Trophoblast cell (in vitro differentiated cells and primary cell): ENCODE measurements at regions not wholly inside any gene's neighbourhood (a gene's known extent, or its start where the extent isn't known, plus 50 kb on each side); places are given as distances from the start of the nearest gene placed in this dataset.

Source experiments
- DNase-seq, 2 donors: peaks; one replicate each; pipeline ENCODE4 v3.0.0-alpha.2; 2016
- H2AFZ ChIP-seq: 2 replicates; pipeline ENCODE4 v1.6.1; 2013; ENCODE audit warnings: low read length, moderate library complexity, mild to moderate bottlenecking; ENCODE audit not compliant: insufficient read depth, poor library complexity
- H2AK5ac ChIP-seq: 2 replicates; pipeline ENCODE4 v1.6.1; 2013; ENCODE audit warnings: mild to moderate bottlenecking, low read length
- H2BK120ac ChIP-seq: 2 replicates; pipeline ENCODE4 v1.6.1; 2013; ENCODE audit warnings: low read length, mild to moderate bottlenecking, moderate library complexity; ENCODE audit not compliant: insufficient read depth, poor library complexity
- H2BK12ac ChIP-seq: 2 replicates; pipeline ENCODE4 v1.6.1; 2013; ENCODE audit warnings: mild to moderate bottlenecking, low read length, moderate library complexity
- H2BK5ac ChIP-seq: 2 replicates; pipeline ENCODE4 v1.6.1; 2013; ENCODE audit warnings: low read length, low read depth, moderate library complexity, mild to moderate bottlenecking; ENCODE audit not compliant: poor library complexity
- H3K14ac ChIP-seq: 2 replicates; pipeline ENCODE4 v1.6.1; 2013; ENCODE audit warnings: mild to moderate bottlenecking, low read length
- H3K18ac ChIP-seq: 2 replicates; pipeline ENCODE4 v1.6.1; 2013; ENCODE audit warnings: mild to moderate bottlenecking, low read length
- H3K23ac ChIP-seq: 2 replicates; pipeline ENCODE4 v1.6.1; 2013; ENCODE audit warnings: low read length
- H3K27ac ChIP-seq: 2 replicates; pipeline ENCODE4 v1.5.1; 2013; ENCODE audit warnings: low read depth, mild to moderate bottlenecking, inconsistent platforms, low read length, moderate library complexity
- H3K27me3 ChIP-seq: 2 replicates; pipeline ENCODE4 v1.6.1; 2013; ENCODE audit warnings: inconsistent platforms, mild to moderate bottlenecking, low read length, moderate library complexity; ENCODE audit not compliant: insufficient read depth
- H3K36me3 ChIP-seq, 2 experiments: 1 replicate in 1 of 2; 2 replicates in 1 of 2; pipeline ENCODE4 v1.6.1; 2013; ENCODE audit warnings: low read length in 2 of 2, mild to moderate bottlenecking in 2 of 2, moderate library complexity in 1 of 2; ENCODE audit not compliant: insufficient read depth in 2 of 2, control insufficient read depth in 1 of 2
- H3K4ac ChIP-seq: 2 replicates; pipeline ENCODE4 v1.6.1; 2013; ENCODE audit warnings: low read depth, mild to moderate bottlenecking, low read length, moderate library complexity
- H3K4me1 ChIP-seq, 2 experiments: 1 replicate in 1 of 2; 2 replicates in 1 of 2; pipeline ENCODE4 v1.6.1; 2013; ENCODE audit warnings: low read length in 2 of 2, mild to moderate bottlenecking in 2 of 2, moderate library complexity in 1 of 2; ENCODE audit not compliant: insufficient read depth in 2 of 2, control insufficient read depth in 1 of 2
- H3K4me2 ChIP-seq: 2 replicates; pipeline ENCODE4 v1.6.1; 2013; ENCODE audit warnings: inconsistent platforms, mild to moderate bottlenecking, low read length, moderate library complexity
- H3K4me3 ChIP-seq: 2 replicates; pipeline ENCODE4 v1.5.1; 2013; ENCODE audit warnings: mild to moderate bottlenecking, low read depth, low read length, inconsistent platforms
- H3K79me1 ChIP-seq: one replicate; pipeline ENCODE4 v1.6.1; 2013; ENCODE audit warnings: low read length
- H3K79me2 ChIP-seq: 2 replicates; pipeline ENCODE4 v1.6.1; 2013; ENCODE audit warnings: low read length, mild to moderate bottlenecking; ENCODE audit not compliant: control insufficient read depth, insufficient read depth, poor library complexity
- H3K9ac ChIP-seq: 2 replicates; pipeline ENCODE4 v1.6.1; 2013; ENCODE audit warnings: mild to moderate bottlenecking, low read length
- H3K9me3 ChIP-seq: 2 replicates; pipeline ENCODE4 v1.6.1; 2013; ENCODE audit warnings: low read depth, mild to moderate bottlenecking, control low read depth, inconsistent platforms, low read length; ENCODE audit not compliant: insufficient read depth
- H4K12ac ChIP-seq: 2 replicates; pipeline ENCODE4 v1.6.1; 2013; ENCODE audit warnings: low read depth, mild to moderate bottlenecking, low read length, moderate library complexity
- H4K8ac ChIP-seq: 2 replicates; pipeline ENCODE4 v1.6.1; 2013; ENCODE audit warnings: low read depth, mild to moderate bottlenecking, low read length, moderate library complexity
- H4K91ac ChIP-seq: one replicate; pipeline ENCODE4 v1.6.1; 2013; ENCODE audit warnings: low read depth, mild to moderate bottlenecking, low read length, moderate library complexity
- WGBS: extraction: QIAGEN DNeasy Blood & Tissue Kit; methylation state at CpG from one replicate; pipeline ENCODE4 v1.1.7; 2013; ENCODE audit warnings: missing lambda C conversion rate; ENCODE audit not compliant: insufficient read length, insufficient coverage; ENCODE audit errors: extremely low coverage; 5-methylcytosine and 5-hydroxymethylcytosine counted together

GRCh38 chr10:35876248-35876647 lies 234.2 kb upstream of the FZD8 start:
- H3K4me3 ChIP-seq = no peak overlapping the region
- no peak overlapping the region for H2AK5ac ChIP-seq
- H2BK5ac ChIP-seq = no peak overlapping the region
- no peaks in the 10 kb centered on the region for H3K27me3 ChIP-seq
- peak; percentile 32 to 75 for DNase-seq
- no peak overlapping the region for H4K12ac ChIP-seq
- peak overlapping the region; percentile 54 for H3K27ac ChIP-seq
- no peak overlapping the region for H3K23ac ChIP-seq
- peak overlapping the region; percentile 19 for H2BK12ac ChIP-seq
- peaks cover 8% of the 10 kb centered on the region for H3K79me1 ChIP-seq
- H2BK120ac ChIP-seq = no peak overlapping the region
- no peak overlapping the region for H4K8ac ChIP-seq
- 100% methylated on average over 1 of the region's 4 CpGs for WGBS
- H4K91ac ChIP-seq = no peak overlapping the region
- H3K79me2 ChIP-seq = peaks cover 2% of the 10 kb centered on the region
- H3K14ac ChIP-seq = no peak overlapping the region
- peaks cover 13% of the 10 kb centered on the region in 2 experiments for H3K4me1 ChIP-seq
- H3K9ac ChIP-seq = no peak overlapping the region
- no peak overlapping the region for H3K4ac ChIP-seq
- no peaks in the 10 kb centered on the region for H3K36me3 ChIP-seq
- H3K18ac ChIP-seq = no peak overlapping the region
- no peak overlapping the region for H2AFZ ChIP-seq
- no peak overlapping the region for H3K4me2 ChIP-seq
- no peaks in the 10 kb centered on the region for H3K9me3 ChIP-seq

- H3K4me2 ChIP-seq = peak overlapping the region; percentile 14
- no peak overlapping the region for H3K9ac ChIP-seq
- peaks cover 13% of the 10 kb centered on the region in 2 experiments for H3K4me1 ChIP-seq
- H3K18ac ChIP-seq = no peak overlapping the region
- no peak overlapping the region for H3K4ac ChIP-seq
- H4K91ac ChIP-seq = peak overlapping the region; percentile 57
- H3K27ac ChIP-seq = peak overlapping the region; percentile 54
- no peak overlapping the region for H3K14ac ChIP-seq
- no peaks in the 10 kb centered on the region for H3K9me3 ChIP-seq
- peak overlapping the region; percentile 57 for H4K8ac ChIP-seq
- H3K36me3 ChIP-seq = no peaks in the 10 kb centered on the region
- H3K27me3 ChIP-seq = no peaks in the 10 kb centered on the region
- H4K12ac ChIP-seq = no peak overlapping the region
- WGBS = no CpG with 5 or more reads among the region's 10 CpGs
- no peak overlapping the region for H3K23ac ChIP-seq
- peaks cover 8% of the 10 kb centered on the region for H3K79me1 ChIP-seq
- H2AFZ ChIP-seq = peak overlapping the region; percentile 33
- H2BK12ac ChIP-seq = peak overlapping the region; percentile 85
- no peak overlapping the region for H3K4me3 ChIP-seq
- peak overlapping the region; percentile 63 for H2BK120ac ChIP-seq
- H2BK5ac ChIP-seq = peak overlapping the region; percentile 87
- H2AK5ac ChIP-seq = no peak overlapping the region
- H3K79me2 ChIP-seq = peaks cover 2% of the 10 kb centered on the region
- DNase-seq = no peak
These were observed 233.1 kb upstream of the FZD8 start for GRCh38 chr10:35875016-35875676.

GRCh38 chr10:35874311-35875015 lies 232.4 kb upstream of the FZD8 start:
- Histone ChIP-seq H4K12ac (no peak overlapping the region), H2BK12ac (peak overlapping the region; percentile 85), H3K9me3 (no peaks in the 10 kb centered on the region), H3K27me3 (no peaks in the 10 kb centered on the region), H3K4me2 (no peak overlapping the region), H2AK5ac (no peak overlapping the region), H3K79me1 (peaks cover 8% of the 10 kb centered on the region), H4K91ac (peak overlapping the region; percentile 56), H4K8ac (no peak overlapping the region), H3K14ac (peak overlapping the region; percentile 66), H3K4me1 (peaks cover 13% of the 10 kb centered on the region in 2 experiments), H2AFZ (no peak overlapping the region), H2BK120ac (peak overlapping the region; percentile 63), H3K36me3 (no peaks in the 10 kb centered on the region), H3K27ac (no peak overlapping the region), H3K18ac (no peak overlapping the region), H2BK5ac (peak overlapping the region; percentile 21), H3K4ac (no peak overlapping the region), H3K79me2 (peaks cover 2% of the 10 kb centered on the region), H3K9ac (no peak overlapping the region), H3K23ac (no peak overlapping the region), H3K4me3 (no peak overlapping the region)
- no peak for DNase-seq
- WGBS = no CpG with 5 or more reads among the region's 6 CpGs

- Histone ChIP-seq H3K79me1 (peaks cover 8% of the 10 kb centered on the region), H2AFZ (no peak overlapping the region), H4K12ac (no peak overlapping the region), H3K27me3 (no peaks in the 10 kb centered on the region), H3K79me2 (peaks cover 2% of the 10 kb centered on the region), H3K36me3 (no peaks in the 10 kb centered on the region), H3K14ac (no peak overlapping the region), H3K4me3 (no peak overlapping the region), H2BK120ac (no peak overlapping the region), H2BK5ac (no peak overlapping the region), H3K4ac (no peak overlapping the region), H2AK5ac (no peak overlapping the region), H4K91ac (no peak overlapping the region), H2BK12ac (peak overlapping the region; percentile 61), H4K8ac (no peak overlapping the region), H3K4me1 (peaks cover 13% of the 10 kb centered on the region in 2 experiments), H3K23ac (no peak overlapping the region), H3K18ac (no peak overlapping the region), H3K4me2 (no peak overlapping the region), H3K9ac (no peak overlapping the region), H3K9me3 (no peaks in the 10 kb centered on the region), H3K27ac (no peak overlapping the region)
- WGBS = no CpG with 5 or more reads among the region's 6 CpGs
- DNase-seq = no peak
These were observed 230.6 kb upstream of the FZD8 start for GRCh38 chr10:35872671-35873070.
